ENCODE measurements at regions not wholly inside any gene's neighbourhood (a gene's known extent, or its start where the extent isn't known, plus 50 kb on each side); places are given as distances from the start of the nearest gene placed in this dataset.

GRCh38 chr5:15266229-15266628 lies 233.8 kb upstream of the FBXL7 start:
- Histone ChIP-seq H3K36me3 (ENCODE audit: control insufficient read depth in 2 of 2, insufficient read depth in 2 of 2, low read length in 2 of 2) (no peaks in the 10 kb centered on the region), H3K9ac (ENCODE audit: low read length in 2 of 2) (no peak overlapping the region), H3K27me3 (ENCODE audit: control insufficient read depth in 1 of 2, insufficient read depth in 2 of 2, low read length in 2 of 2) (no peaks in the 10 kb centered on the region), H3K9me3 (ENCODE audit: control insufficient read depth in 2 of 2, low read length in 2 of 2) (no peaks in the 10 kb centered on the region), H3K4me1 (ENCODE audit: control insufficient read depth, insufficient read depth, low read length) (peaks cover 8% of the 10 kb centered on the region), H3K27ac (ENCODE audit: low read length) (no peak overlapping the region), H3K4me3 (ENCODE audit: low read length in 2 of 2) (no peak overlapping the region)

- Histone ChIP-seq H3K36me3 (ENCODE audit: control insufficient read depth in 2 of 2, insufficient read depth in 2 of 2, low read length in 2 of 2) (no peaks in the 10 kb centered on the region), H3K4me3 (ENCODE audit: low read length in 2 of 2) (no peak overlapping the region), H3K27ac (ENCODE audit: low read length) (no peak overlapping the region), H3K4me1 (ENCODE audit: control insufficient read depth, insufficient read depth, low read length) (peaks cover 12% of the 10 kb centered on the region), H3K9ac (ENCODE audit: low read length in 2 of 2) (no peak overlapping the region), H3K27me3 (ENCODE audit: control insufficient read depth in 1 of 2, insufficient read depth in 2 of 2, low read length in 2 of 2) (no peaks in the 10 kb centered on the region), H3K9me3 (ENCODE audit: control insufficient read depth in 2 of 2, low read length in 2 of 2) (no peaks in the 10 kb centered on the region)
These were observed 236.0 kb upstream of the FBXL7 start for GRCh38 chr5:15263942-15264341.

- H3K27ac ChIP-seq (ENCODE audit: low read length): no peak overlapping the region
- H3K27me3 ChIP-seq (ENCODE audit: control insufficient read depth in 1 of 2, insufficient read depth in 2 of 2, low read length in 2 of 2): no peaks in the 10 kb centered on the region
- H3K9me3 ChIP-seq (ENCODE audit: control insufficient read depth in 2 of 2, low read length in 2 of 2): no peaks in the 10 kb centered on the region
- no peak overlapping the region for H3K9ac ChIP-seq (ENCODE audit: low read length in 2 of 2)
- no peak overlapping the region for H3K4me3 ChIP-seq (ENCODE audit: low read length in 2 of 2)
- H3K36me3 ChIP-seq (ENCODE audit: control insufficient read depth in 2 of 2, insufficient read depth in 2 of 2, low read length in 2 of 2): no peaks in the 10 kb centered on the region
- H3K4me1 ChIP-seq (ENCODE audit: control insufficient read depth, insufficient read depth, low read length): peaks cover 12% of the 10 kb centered on the region
These were observed 236.6 kb upstream of the FBXL7 start for GRCh38 chr5:15263406-15263805.

GRCh38 chr5:15261269-15261995 lies 238.5 kb upstream of the FBXL7 start:
- no peak overlapping the region for H3K4me3 ChIP-seq (ENCODE audit: low read length in 2 of 2)
- no peak overlapping the region for H3K27ac ChIP-seq (ENCODE audit: low read length)
- no peaks in the 10 kb centered on the region for H3K27me3 ChIP-seq (ENCODE audit: control insufficient read depth in 1 of 2, insufficient read depth in 2 of 2, low read length in 2 of 2)
- no peaks in the 10 kb centered on the region for H3K36me3 ChIP-seq (ENCODE audit: control insufficient read depth in 2 of 2, insufficient read depth in 2 of 2, low read length in 2 of 2)
- H3K9ac ChIP-seq (ENCODE audit: low read length in 2 of 2): no peak overlapping the region
- peaks cover 12% of the 10 kb centered on the region for H3K4me1 ChIP-seq (ENCODE audit: control insufficient read depth, insufficient read depth, low read length)
- no peaks in the 10 kb centered on the region for H3K9me3 ChIP-seq (ENCODE audit: control insufficient read depth in 2 of 2, low read length in 2 of 2)

GRCh38 chr5:15260356-15261268 lies 239.4 kb upstream of the FBXL7 start:
- H3K27ac ChIP-seq (ENCODE audit: low read length): no peak overlapping the region

GRCh38 chr5:15256485-15256884 lies 243.5 kb upstream of the FBXL7 start:
- Histone ChIP-seq H3K27ac (ENCODE audit: low read length) (no peak overlapping the region), H3K36me3 (ENCODE audit: control insufficient read depth in 2 of 2, insufficient read depth in 2 of 2, low read length in 2 of 2) (no peaks in the 10 kb centered on the region)

More at GRCh38 chr5:15260356-15261268, 239.4 kb upstream of the FBXL7 start:
- Histone ChIP-seq H3K27me3 (ENCODE audit: control insufficient read depth in 1 of 2, insufficient read depth in 2 of 2, low read length in 2 of 2) (no peaks in the 10 kb centered on the region), H3K9ac (ENCODE audit: low read length in 2 of 2) (no peak overlapping the region), H3K36me3 (ENCODE audit: control insufficient read depth in 2 of 2, insufficient read depth in 2 of 2, low read length in 2 of 2) (no peaks in the 10 kb centered on the region), H3K9me3 (ENCODE audit: control insufficient read depth in 2 of 2, low read length in 2 of 2) (no peaks in the 10 kb centered on the region), H3K4me3 (ENCODE audit: low read length in 2 of 2) (no peak overlapping the region), H3K4me1 (ENCODE audit: control insufficient read depth, insufficient read depth, low read length) (peaks cover 12% of the 10 kb centered on the region)

GRCh38 chr5:15255576-15255975 lies 244.4 kb upstream of the FBXL7 start:
- Histone ChIP-seq H3K27ac (ENCODE audit: low read length) (no peak overlapping the region), H3K9me3 (ENCODE audit: control insufficient read depth in 2 of 2, low read length in 2 of 2) (no peaks in the 10 kb centered on the region), H3K9ac (ENCODE audit: low read length in 2 of 2) (no peak overlapping the region), H3K4me1 (ENCODE audit: control insufficient read depth, insufficient read depth, low read length) (no peaks in the 10 kb centered on the region), H3K4me3 (ENCODE audit: low read length in 2 of 2) (no peak overlapping the region), H3K36me3 (ENCODE audit: control insufficient read depth in 2 of 2, insufficient read depth in 2 of 2, low read length in 2 of 2) (no peaks in the 10 kb centered on the region), H3K27me3 (ENCODE audit: control insufficient read depth in 1 of 2, insufficient read depth in 2 of 2, low read length in 2 of 2) (no peaks in the 10 kb centered on the region)

More at GRCh38 chr5:15256485-15256884, 243.5 kb upstream of the FBXL7 start:
- H3K9ac ChIP-seq (ENCODE audit: low read length in 2 of 2): no peak overlapping the region
- no peak overlapping the region for H3K4me3 ChIP-seq (ENCODE audit: low read length in 2 of 2)
- H3K9me3 ChIP-seq (ENCODE audit: control insufficient read depth in 2 of 2, low read length in 2 of 2): no peaks in the 10 kb centered on the region
- H3K27me3 ChIP-seq (ENCODE audit: control insufficient read depth in 1 of 2, insufficient read depth in 2 of 2, low read length in 2 of 2): no peaks in the 10 kb centered on the region
- H3K4me1 ChIP-seq (ENCODE audit: control insufficient read depth, insufficient read depth, low read length): peaks cover 5% of the 10 kb centered on the region

GRCh38 chr5:15254607-15255006 lies 245.4 kb upstream of the FBXL7 start:
- H3K9me3 ChIP-seq (ENCODE audit: control insufficient read depth in 2 of 2, low read length in 2 of 2): no peaks in the 10 kb centered on the region
- no peak overlapping the region for H3K4me3 ChIP-seq (ENCODE audit: low read length in 2 of 2)
- H3K36me3 ChIP-seq (ENCODE audit: control insufficient read depth in 2 of 2, insufficient read depth in 2 of 2, low read length in 2 of 2): no peaks in the 10 kb centered on the region
- H3K27ac ChIP-seq (ENCODE audit: low read length): no peak overlapping the region
- H3K4me1 ChIP-seq (ENCODE audit: control insufficient read depth, insufficient read depth, low read length): no peaks in the 10 kb centered on the region
- no peaks in the 10 kb centered on the region for H3K27me3 ChIP-seq (ENCODE audit: control insufficient read depth in 1 of 2, insufficient read depth in 2 of 2, low read length in 2 of 2)
- no peak overlapping the region for H3K9ac ChIP-seq (ENCODE audit: low read length in 2 of 2)

GRCh38 chr5:15252331-15252730 lies 247.6 kb upstream of the FBXL7 start:
- no peaks in the 10 kb centered on the region for H3K9me3 ChIP-seq (ENCODE audit: control insufficient read depth in 2 of 2, low read length in 2 of 2)
- H3K27ac ChIP-seq (ENCODE audit: low read length): no peak overlapping the region
- no peak overlapping the region for H3K4me3 ChIP-seq (ENCODE audit: low read length in 2 of 2)
- H3K27me3 ChIP-seq (ENCODE audit: control insufficient read depth in 1 of 2, insufficient read depth in 2 of 2, low read length in 2 of 2): no peaks in the 10 kb centered on the region
- H3K9ac ChIP-seq (ENCODE audit: low read length in 2 of 2): no peak overlapping the region
- no peaks in the 10 kb centered on the region for H3K4me1 ChIP-seq (ENCODE audit: control insufficient read depth, insufficient read depth, low read length)
- no peaks in the 10 kb centered on the region for H3K36me3 ChIP-seq (ENCODE audit: control insufficient read depth in 2 of 2, insufficient read depth in 2 of 2, low read length in 2 of 2)

- H3K36me3 ChIP-seq (ENCODE audit: control insufficient read depth in 2 of 2, insufficient read depth in 2 of 2, low read length in 2 of 2): no peaks in the 10 kb centered on the region
- H3K4me1 ChIP-seq (ENCODE audit: control insufficient read depth, insufficient read depth, low read length): no peaks in the 10 kb centered on the region
- no peak overlapping the region for H3K4me3 ChIP-seq (ENCODE audit: low read length in 2 of 2)
- H3K27ac ChIP-seq (ENCODE audit: low read length): no peak overlapping the region
- H3K9me3 ChIP-seq (ENCODE audit: control insufficient read depth in 2 of 2, low read length in 2 of 2): peaks cover 2 to 3% of the 10 kb centered on the region in 2 donors
- no peaks in the 10 kb centered on the region for H3K27me3 ChIP-seq (ENCODE audit: control insufficient read depth in 1 of 2, insufficient read depth in 2 of 2, low read length in 2 of 2)
- H3K9ac ChIP-seq (ENCODE audit: low read length in 2 of 2): no peak overlapping the region
These were observed 250.8 kb upstream of the FBXL7 start for GRCh38 chr5:15249152-15249551.

GRCh38 chr5:15248731-15249130 lies 251.2 kb upstream of the FBXL7 start:
- no peaks in the 10 kb centered on the region for H3K27me3 ChIP-seq (ENCODE audit: control insufficient read depth in 1 of 2, insufficient read depth in 2 of 2, low read length in 2 of 2)
- no peaks in the 10 kb centered on the region for H3K36me3 ChIP-seq (ENCODE audit: control insufficient read depth in 2 of 2, insufficient read depth in 2 of 2, low read length in 2 of 2)
- no peak overlapping the region for H3K9ac ChIP-seq (ENCODE audit: low read length in 2 of 2)
- peaks cover 2 to 3% of the 10 kb centered on the region in 2 donors for H3K9me3 ChIP-seq (ENCODE audit: control insufficient read depth in 2 of 2, low read length in 2 of 2)
- H3K4me3 ChIP-seq (ENCODE audit: low read length in 2 of 2): no peak overlapping the region
- no peak overlapping the region for H3K27ac ChIP-seq (ENCODE audit: low read length)
- H3K4me1 ChIP-seq (ENCODE audit: control insufficient read depth, insufficient read depth, low read length): no peaks in the 10 kb centered on the region

Data from stomach smooth muscle (tissue), 2 donors.